GM21529 (cell line): ENCODE measurements at regions not wholly inside any gene's neighbourhood (a gene's known extent, or its start where the extent isn't known, plus 50 kb on each side); places are given as distances from the start of the nearest gene placed in this dataset.
A peak's percentile ranks its signal among the peaks of the same experiment; 100 is the strongest.

Experiments used
- ATAC-seq: cut with Tn5 transposase; IDR thresholded peaks from one replicate; pipeline ENCODE4 v1.9.1; 2021; ENCODE audit not compliant: unreplicated experiment

DNA sequence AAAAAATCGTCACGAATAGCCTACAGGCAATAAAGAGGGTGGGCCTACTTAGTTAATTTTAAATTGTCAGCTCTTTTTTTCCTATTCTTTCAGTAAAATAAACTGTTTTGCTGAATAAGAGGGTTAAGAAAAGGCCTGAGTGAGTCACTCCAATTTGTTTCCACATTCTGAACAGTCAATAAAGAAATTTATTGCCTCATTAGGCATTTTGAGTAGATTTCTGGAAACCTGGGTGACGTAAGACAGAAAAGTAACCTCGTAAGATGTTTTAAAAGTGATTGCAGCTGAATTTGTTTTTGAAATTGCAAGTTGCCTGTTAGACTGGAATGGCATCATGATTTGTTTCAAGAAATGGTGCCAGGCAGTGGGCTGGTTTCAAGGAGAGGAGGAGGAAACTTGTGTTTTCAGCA lies 439.3 kb downstream of the USP25 start:
- no peak for ATAC-seq

DNA sequence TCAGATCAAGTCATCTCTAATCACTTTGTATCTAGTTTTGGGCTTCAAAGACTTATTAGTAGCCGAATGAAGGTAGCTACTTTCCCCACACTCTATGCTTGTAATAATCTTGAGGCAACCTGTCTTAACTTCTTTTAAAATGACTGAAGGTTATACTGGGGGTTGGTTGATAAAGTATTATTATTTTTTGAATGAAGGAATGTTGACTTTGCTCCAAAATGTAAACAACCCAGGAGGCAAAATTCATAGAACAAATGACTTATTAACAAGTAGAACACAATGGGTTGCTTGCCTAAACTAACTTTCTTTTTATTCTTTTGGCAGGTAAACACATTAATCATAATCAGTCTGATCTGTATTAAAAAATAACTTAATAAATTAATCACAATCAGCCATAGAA lies 440.0 kb downstream of the USP25 start:
- no peak for ATAC-seq

DNA sequence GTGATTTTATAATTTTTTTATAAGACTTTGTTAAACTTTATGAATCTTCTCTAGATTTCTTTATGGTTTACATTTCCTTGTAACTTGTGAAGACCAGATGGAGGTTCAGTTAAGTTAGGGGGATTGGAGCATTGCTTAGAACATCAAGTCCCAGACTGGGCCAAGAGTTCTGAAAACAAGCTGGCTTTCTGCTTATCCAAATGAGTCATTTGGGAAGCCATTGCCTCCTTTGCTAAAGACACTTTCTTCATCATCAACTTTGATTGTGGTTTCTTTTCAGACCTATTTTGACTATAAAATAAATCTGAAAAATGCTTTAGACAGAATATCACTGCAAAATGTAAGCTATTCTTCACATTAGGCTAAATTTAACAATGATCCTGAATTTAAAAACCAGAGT lies 446.8 kb downstream of the USP25 start:
- ATAC-seq, result no peak

DNA sequence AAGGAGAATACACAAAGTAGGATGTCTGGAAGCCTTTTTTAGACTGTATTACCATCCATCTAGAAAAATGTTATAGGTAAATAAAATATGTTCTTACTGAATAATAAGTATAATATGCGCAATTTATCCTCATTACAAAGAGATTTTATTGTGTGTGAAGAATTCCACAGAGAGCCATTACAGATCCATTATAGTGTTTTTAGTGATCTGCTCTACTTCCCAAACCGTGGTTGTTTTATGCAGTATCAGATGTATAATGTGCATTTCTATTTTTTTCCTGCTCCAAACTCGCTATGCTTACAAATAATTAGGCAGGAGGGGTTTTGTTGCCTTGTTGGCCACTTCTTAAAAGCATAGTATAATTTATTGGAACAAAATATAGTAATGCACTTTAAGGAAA lies 447.8 kb downstream of the USP25 start:
- ATAC-seq, result no peak

DNA sequence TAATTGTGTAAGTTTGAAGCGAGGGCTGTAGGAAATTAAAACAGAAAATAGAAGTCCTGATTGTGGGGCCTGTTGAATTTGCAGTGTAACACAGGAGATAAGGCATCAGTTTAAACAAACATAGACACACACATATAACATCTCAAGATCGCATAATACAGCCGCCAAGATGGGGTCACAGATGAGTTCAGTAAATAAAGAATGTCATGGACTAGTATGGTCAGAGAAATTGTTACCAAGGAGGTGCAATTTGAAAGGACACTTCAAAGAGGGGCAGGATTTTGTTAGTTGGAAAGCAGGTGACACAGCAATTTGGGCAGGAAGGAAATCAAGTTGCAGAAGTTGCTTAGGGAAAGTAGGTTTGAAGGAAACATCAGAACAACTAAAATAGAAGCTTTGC lies 450.0 kb downstream of the USP25 start:
- no peak for ATAC-seq

DNA sequence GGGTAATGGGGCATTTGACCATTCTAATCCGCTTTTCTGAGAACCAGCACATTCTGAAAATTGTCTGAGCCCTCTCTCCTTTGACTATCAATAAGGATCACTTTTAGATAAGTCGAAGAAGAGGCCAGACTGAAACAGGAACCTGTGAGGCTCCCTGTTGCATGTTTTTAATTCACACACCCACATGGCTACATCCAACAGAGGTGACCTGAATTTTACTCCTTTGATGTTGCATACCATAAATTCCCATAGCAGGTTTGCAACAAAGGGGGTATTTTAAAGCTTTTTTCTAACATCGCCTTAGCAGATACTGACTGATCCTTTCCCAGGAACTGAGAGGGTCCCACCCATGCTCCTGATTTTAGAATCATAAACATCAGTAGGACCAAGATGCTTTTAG lies 450.8 kb downstream of the USP25 start:
- no peak for ATAC-seq

DNA sequence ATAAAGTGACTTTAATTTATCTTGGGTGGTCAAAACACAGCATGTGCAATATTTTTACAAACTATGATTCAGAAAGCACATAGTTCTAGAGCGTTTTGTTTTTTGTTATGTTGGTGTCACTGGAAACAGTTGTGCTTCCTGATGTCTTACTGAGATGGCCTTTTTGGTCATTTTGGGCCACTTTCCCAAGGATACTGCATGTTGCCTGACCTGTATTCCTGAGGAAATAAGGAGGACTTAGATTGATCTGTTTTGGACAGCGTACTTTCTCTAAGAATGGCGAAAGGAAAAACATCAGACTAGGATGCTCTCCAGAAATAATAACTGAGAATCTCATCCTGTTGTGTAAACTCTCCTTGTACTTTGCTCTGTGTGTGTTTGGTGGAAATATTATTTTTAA lies 451.2 kb downstream of the USP25 start:
- ATAC-seq, result no peak

DNA sequence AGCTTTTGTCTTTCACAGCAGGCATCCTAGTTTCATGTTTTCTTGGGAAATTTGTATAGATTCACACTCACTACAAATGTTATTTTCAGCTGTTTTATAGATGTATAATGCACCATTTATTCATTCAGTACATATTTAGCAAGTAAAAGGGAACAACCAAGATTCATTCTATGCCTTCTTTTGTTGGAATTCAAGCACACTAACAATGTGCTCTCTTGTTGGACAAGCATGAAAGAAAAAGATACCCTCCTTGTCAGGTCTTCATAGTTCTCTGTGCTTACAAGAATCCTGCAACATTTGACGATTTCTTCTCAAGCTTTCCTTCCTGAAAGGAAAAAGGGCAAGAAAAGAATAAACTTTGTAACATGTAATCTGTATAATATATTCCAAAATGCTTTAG lies 456.0 kb downstream of the USP25 start:
- no peak for ATAC-seq

DNA sequence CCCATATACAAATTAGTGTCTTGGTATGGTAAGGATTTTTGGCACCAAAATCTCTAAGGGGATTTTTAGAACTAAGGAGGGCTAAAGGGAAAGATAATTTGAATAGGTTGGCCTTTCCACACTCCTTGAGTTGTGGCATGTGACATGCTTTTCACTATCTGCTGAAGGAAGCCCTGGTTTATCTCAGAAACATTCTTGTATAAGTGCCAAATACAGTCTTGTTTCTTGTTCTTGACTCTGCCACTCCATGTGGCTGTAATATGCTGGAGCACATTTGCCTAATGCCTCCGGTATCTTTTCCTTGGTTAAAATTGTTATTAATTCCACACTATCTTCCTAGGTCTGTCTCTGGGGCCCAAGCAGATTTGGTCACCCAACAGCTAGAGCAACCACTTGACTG lies 457.0 kb downstream of the USP25 start:
- no peak for ATAC-seq

DNA sequence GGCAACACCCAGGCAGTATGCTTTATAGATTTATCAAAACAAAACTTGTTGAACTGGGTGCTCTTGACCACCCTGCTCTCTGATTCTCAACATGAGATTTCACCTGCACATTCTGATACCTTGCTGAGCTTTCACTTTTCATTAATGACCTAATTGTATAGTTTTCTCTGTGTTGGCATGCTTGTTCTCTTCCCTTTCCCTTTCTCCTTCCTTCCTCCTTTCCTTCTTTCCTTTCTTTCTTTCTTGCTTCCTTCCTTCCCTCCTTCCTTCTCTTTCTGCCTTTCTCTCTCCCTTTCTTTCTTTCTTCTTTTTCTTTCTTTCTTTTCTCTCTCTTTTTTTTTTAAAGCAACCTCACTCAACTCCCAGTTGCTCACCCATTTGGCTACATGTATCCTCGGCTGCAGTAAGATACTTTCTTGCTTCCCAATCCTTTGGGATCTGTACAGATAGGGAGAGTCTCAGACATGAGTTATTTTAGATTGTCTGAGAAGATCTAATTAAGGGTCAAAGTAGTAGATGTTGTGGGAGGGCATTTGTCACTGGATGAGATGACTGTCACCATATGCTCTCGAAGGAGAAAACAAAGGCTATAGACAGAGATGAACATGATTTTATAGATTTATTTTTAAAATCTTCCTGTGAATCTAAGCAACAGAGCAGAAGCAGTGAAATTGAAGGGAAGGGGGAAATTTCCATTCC lies 458.0 kb downstream of the USP25 start:
- ATAC-seq, result no peak

DNA sequence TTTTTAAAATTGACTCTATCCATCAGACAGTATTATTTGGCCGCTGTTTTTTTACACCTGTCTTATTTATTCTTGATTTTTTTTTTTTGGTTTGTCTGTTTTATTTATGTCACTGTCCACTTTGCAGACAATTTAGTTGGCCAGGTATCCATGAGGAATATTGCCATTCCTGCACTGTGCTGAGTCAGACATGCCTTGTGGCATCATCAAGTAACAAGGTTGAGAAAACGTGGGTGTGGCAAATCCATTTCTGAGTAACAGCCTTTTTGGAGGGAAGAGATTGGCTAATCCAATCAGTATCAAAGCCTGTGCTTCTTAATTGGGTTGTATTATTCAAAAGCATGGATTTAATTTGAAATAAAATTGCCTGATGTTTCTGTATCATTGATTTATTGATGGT lies 463.1 kb downstream of the USP25 start:
- ATAC-seq, result no peak

DNA sequence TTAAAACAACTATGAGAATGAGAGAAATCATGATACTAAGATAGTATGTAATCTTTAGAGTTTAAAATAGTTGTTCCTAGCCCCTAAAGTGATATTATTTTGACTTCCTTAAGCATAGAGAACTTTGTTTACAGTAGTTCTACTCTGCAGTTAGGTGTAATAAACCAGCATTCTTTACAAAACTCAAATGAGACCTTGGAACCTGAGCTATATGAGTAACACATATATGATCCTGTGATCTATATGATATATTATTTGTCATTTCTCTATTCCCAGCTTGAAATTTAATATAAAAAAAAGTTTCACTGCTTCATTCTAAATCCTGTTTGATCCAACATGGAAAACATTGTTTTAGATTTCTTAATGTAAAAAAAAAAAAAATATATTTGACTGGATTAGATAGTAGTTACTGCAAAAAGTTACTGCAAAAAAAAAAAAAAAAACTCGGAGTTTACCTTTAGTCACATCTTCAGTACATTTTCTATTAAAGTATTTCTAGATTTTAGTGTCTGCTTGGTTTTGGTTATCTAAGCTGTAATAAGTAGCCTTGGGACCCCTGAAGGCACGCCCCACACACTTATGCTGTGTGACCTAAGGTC lies 463.8 kb downstream of the USP25 start:
- no peak for ATAC-seq

DNA sequence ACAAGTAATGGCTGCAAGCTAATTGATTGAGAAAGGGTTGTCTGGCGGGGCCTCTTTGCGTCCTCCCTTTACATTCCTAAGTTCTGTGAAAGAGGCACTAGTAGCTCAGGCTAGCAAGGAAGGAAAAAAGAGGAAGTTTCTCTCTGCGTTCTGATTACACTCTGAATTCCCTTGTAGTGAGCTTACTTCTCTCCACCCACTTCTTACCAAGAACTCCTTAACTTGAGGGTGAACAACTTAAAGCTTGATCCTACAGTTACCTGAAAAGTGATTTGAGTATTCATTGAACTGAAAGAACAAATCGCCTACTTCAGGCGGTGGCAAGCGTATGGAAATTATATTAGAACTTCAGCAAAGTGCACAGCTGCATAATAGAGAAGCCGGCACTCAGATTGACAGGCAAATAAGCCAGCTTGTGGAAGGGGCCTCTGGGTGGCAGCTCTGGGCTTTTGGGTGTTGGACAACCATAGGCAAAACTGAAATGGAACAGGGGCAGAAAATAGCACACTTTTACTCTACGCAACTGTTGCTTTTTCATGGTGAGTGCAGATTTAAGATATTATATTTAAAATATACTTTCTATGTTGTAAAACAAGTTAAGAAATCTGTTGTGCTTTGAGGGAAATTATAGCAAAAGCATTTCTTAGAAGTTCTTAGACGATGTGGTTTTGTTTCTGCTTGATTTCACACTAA lies 464.5 kb downstream of the USP25 start:
- ATAC-seq, result peak; percentile 69

DNA sequence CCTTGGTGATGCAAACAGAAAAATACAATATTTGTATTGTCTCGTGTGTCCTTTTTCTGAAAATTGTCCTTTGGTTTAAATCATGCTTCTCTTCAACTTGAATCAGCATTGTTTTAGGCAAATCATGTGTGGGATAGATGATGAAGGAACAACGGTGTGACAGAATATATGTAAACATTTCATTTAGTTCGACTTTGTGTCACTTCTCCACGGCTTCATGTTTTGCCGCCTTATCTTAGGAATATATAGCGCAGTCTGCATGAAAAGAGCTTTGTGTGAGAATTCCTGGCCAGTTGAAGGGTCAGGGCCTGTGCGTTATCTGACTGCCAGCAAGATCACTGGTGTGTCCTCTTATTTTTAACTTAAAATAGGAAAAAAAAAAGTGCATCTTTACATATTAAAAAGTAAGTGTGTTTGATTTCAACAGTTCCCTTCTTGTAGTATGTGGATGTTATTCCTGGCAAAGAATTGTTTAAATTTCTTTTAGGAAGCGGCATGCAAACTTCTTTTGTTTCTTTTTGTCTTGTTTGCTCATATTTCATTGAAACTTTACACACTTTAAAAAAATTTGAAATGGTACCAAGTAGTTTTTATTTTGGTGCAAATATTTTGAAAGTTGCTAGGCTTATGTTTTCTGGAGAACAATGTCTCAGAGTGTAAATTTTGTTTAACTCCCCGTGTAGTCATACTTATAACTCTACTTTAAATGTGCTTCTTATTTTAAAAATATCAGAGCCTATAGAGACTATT lies 465.2 kb downstream of the USP25 start:
- peak; percentile 14 for ATAC-seq

DNA sequence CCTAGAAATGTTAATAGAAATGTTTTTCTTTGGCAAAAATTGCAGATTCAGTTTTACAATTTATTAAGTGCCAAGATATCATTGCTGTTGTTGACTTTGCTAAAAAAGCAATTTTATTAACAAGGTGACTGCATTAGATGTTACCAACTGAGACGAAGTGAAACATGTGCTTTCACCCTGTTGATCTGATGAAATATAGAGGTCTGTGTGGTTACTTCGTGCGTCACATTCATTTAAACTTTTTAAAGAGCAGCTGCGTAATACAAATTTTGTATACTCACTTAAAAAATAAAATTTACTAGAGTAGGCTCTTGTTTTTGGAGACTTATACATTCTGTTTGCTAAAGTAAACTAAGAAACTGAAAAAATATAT lies 465.7 kb downstream of the USP25 start:
- no peak for ATAC-seq

DNA sequence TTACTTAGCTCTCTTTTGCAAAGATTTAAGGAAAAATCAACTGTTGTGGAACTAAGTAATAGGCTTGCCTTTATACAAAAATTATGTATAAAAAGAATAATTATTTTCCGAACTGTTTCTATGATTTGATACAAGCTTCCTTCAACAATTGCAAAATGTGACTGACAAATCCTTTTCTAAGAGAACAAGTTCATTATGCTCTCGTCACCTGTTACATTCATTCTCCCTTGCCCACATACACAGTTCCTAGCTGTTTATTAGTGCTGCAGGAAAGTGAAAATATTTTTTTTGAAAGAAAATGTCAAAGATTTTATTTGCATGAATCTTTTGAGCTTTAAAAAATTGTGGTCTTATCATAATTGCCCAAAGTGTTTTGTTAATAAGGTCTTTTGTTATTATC lies 466.2 kb downstream of the USP25 start:
- ATAC-seq, result no peak

DNA sequence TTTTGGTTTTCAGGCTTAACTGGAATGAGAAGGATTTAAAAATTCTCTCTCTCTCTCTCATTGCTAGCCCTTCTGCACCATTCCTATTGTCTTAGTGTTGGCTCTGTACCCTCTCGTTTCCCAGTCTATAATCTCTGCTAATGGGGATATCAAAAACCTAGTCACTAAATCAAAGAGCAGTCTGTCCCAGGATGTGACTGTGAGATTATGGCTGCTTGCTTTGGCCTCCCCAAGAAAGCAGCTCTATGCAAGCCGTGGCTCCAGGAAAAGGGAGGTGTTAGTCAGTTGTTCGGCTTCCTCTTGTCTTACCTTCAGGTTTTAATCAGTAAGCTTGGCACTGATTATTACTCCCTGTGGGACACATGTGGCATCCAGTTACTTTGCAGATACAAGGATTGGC lies 468.8 kb downstream of the USP25 start:
- ATAC-seq, result no peak

DNA sequence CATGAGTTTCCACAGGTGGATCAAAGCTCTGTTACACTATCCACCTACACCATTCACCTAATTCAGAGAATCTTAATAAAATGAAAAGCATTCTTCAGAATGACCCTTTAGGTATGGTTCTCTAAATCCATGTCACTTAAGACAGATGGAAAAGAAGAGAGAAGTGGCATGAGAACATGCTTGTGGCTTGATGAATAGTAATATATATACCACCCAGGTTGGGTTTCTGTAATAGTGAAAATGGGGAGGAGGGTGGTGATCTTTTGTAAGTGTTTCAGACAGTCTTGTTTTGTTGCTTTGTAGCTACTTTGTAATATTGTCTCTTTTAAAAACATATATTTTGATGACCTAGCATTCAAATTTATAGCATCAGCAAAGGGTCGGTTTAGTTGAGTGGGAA lies 469.8 kb downstream of the USP25 start:
- no peak for ATAC-seq

DNA sequence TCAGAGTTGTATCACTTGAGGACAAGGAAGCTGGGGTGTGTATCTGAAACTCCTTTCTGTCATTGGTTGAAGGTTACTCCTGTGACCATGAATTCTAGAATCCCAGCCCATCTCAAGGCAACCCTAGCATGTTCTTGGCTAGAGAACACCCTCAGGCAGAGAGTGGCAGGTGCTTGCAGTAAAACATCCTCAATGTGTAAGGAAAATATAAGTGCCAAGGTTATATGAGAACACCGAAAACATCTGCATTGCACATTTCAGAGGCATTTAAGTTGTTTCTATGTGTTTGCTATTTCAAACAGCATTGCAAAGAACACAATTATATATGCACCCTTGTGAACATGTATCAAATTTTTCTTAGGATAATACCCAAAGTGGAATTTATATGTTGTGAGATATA lies 471.9 kb downstream of the USP25 start:
- ATAC-seq, result no peak

DNA sequence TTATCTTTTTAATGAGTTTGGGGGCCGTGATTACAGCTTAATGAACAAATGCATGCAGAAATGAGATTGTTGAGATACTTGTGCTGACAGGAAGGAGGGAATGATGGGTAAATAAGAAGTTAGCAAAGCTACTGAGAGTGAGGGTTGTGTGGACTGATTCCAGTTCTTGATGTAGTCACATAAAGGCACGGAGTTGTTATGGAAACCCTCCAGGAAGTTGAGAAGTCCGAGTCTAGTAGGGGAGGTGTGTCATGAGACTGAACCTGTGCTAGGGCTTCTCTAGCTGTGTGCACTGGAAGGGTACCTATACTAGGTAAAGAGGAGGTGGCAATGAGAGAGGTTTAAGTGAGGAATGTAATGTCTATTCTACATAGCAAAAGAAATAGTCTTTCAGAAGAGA lies 475.7 kb downstream of the USP25 start:
- no peak for ATAC-seq

DNA sequence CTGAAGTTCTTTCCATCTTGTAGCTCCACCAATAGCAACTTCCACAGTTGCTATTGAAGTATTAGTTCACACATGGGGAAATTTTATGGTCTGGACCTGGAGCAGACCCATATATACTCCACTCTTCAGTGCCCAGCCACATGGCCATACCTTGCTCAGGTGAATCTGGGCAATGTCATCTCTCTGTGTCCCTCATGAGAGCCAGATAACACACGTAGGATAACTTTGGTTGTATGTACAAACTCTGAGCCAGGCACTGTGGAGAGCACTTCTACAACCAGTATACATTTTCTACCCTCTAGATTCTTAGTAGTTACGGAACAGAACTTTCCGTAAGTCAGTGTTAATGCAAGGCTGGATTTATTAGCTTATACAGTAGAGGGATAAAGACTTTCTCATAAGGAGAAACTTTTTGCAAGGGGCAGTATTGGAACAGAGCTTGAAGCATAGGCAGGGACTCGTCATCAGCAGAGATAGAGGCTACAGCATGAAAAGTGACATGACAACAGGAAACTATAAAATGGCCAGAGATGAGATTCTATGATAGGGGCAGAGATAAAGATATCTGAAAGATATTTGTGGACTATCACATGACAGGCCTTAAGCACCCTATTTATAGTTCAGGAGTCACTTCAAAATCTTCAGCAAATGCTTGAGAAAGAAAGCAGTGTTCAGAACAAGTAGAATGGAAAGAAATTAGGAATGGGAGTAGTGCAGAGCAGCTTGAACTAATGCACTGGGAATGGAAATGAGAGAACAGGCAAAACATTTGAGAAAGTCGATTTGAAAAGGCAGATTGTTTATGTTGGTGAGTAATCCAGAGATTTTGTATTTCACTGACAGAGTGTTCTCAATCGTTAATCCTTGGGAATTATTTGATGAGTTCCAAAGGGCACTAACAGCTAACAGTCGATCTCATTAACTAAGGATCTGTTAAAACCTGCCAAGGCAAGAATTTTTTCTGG lies 481.8 kb downstream of the USP25 start:
- no peak for ATAC-seq
